Activated CD4-positive, CD25-positive, alpha-beta regulatory T cell (primary cell): ENCODE measurements at regions not wholly inside any gene's neighbourhood (a gene's known extent, or its start where the extent isn't known, plus 50 kb on each side); places are given as distances from the start of the nearest gene placed in this dataset.

Source experiments
- DNase-seq, 4 experiments: peaks; one replicate each; lab custom pipeline; 2025; lab: John Stamatoyannopoulos, UW

GRCh38 chr14:96980835-96981234 is 183.7 kb downstream of the VRK1 start:
- no peak for DNase-seq

DNA sequence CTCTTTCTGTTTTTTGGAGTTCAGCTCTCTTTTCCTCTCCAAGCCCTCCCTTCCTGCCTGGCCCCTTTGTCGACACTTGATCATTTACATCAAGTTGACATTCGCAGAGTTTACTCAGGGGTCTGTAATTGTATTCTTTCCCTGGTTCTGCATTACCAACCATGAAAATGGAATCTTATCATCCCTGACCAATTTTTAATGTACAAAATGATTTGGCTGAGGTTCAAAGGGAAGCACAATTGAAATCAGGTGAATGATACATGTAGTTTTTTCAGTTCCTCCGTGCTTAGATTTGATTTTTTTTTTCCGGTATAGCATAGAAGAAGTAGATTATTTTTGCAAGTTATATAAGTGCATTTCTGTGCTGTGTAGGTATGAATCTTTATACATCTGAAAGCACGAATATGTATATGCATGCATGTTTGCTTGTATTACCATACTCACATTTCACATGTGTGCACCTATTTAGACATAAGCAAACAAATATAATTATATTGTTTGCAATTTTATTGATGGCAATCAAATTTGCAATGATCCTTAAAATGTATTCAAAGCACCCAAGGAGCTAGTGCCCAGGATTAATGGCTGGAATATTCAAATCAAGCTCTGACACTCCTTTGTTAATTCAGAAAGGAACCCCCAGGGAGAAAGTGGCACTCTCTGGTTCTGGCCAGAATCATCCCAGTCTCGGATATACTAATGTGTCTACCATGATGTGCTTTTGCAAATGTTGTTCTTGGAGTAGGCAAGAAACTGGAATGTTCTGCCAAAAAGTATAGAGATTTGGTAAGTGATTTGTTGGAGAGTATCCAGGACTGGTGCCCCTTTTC is 189.3 kb downstream of the VRK1 start:
- no peak for DNase-seq

DNA sequence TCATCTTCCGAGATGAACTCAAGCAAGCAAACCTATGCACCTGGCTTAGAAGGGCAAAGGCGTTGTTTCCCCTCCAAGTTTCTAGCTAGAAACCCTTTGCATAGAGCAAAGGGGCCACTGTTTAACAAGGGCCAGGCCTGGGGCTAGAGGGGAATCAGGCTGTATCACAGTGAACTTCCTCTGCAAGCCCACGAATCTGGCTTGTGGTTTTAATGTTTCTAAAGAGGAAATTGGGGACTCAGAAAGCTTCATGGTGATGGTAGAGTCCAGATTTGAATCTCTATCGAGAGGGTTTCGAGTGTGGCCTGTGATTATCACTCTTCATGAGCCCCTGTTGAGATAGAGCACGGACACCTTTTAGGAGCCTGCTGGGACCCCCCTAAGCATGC is 189.9 kb downstream of the VRK1 start:
- no peak for DNase-seq

- no peak for DNase-seq
These were observed 190.6 kb downstream of the VRK1 start for GRCh38 chr14:96987771-96988170.

DNA sequence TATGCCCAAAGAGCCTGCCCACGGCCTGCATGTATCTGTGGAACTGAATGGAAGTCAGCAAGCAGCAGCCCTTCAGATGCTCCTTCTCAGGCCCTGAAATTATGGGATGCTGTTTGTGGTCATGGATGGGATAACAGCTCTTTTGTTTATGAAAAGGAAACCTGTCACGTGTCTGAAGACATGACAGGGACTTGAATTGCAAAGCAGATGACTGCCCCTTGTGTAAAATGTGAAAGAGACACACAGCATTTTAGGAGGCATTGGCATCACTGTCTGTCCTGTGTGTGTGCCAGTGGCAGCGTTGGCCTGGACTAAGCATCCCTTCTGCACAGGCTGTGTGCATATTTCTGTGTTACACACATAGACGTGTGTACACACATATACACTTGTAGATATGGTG is 192.1 kb downstream of the VRK1 start:
- DNase-seq = no peak

DNA sequence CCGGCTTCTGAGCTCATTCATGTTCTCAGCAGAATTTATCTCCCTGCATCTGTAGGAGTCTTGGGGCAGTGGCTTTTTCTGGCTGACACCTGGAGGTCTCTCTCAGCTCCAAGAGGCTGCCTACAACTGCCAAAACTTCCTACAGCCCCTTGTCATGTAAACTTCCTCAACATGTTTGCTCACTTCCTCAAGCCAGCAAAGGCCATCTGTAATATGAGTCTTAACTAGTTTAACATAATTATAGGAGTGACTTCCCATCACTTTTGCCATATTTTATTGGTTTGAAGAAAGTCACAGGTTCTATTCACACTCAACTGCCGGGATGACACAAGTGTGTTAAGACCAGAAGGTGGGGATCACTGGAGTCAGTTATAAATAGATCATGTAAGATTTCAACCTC is 194.0 kb downstream of the VRK1 start:
- DNase-seq = no peak

- no peak for DNase-seq
These were observed 197.8 kb downstream of the VRK1 start for GRCh38 chr14:96994999-96995398.

DNA sequence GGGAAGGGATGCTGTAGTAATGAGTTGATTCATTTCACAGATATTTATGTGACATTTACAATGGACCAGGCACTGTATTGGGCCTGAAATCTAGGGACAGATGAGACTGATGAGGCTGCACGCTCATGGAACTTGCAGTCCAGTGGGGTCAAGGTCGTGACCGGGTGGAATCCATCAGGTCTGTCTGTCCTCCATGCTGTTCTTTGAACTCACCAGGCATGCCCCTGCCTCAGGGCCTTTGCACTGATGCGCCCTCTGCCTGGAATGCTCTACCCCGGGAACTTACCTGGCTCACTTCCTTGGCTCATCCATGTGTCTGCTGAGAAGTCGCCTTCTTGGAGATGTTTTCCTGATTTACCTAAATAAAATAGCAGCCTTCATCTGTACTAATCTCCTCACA is 200.1 kb downstream of the VRK1 start:
- no peak for DNase-seq

DNA sequence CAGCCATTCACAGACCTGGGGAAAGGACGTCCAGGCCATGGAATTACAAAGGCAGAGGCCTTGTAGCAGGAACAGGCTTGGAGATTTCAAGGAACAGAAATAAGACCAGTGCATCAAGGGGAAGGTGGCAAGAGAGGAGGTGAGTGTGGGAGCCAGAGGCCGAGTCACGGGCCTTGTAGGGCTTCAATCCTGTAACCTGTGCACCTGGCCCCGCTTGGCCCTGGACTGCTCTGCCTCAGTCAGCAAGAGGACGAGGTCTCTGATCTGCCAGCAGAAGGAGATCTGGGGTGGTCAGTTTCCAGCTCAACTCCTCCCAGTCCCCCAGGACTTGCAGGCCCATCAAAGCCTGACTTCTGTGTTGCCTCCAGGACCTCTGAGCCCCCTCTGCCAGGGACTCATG is 200.8 kb downstream of the VRK1 start:
- DNase-seq = no peak

- DNase-seq = no peak
These were observed 202.5 kb downstream of the VRK1 start for GRCh38 chr14:96999654-97000155.

GRCh38 chr14:97002454-97002853 is 205.3 kb downstream of the VRK1 start:
- no peak for DNase-seq

GRCh38 chr14:97005934-97006333 is 208.8 kb downstream of the VRK1 start:
- no peak for DNase-seq

DNA sequence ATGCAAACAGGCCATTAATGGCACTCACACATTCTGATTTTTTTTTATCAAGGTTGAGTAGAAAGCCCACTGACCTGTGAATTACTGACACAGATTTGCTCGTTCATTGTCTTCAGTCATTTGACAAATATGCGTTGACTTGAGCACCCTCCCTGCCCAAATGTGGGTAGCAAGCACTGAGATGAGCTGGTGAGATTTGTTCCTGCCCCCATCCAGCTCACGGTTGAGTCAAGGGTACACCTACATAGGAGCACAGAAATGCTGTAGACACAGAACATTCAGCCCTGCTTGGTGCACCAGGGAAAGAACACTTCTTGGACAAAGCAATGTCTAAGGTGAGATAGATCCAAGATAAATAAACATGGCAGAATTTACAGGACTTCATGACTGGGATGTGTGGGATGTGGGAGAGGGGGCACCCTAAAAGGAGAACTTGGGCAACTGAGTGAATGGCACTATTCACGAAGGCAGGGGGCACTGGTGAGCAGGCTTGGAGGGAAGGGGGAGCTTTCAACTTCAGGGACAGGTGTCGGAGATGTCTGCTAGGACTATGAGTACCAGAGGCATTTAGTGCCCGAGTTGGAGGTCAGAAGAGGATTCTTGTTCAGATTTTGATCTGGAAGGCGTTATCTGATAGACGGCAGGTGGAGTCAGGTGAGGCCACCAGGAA is 213.4 kb downstream of the VRK1 start:
- DNase-seq = no peak

DNA sequence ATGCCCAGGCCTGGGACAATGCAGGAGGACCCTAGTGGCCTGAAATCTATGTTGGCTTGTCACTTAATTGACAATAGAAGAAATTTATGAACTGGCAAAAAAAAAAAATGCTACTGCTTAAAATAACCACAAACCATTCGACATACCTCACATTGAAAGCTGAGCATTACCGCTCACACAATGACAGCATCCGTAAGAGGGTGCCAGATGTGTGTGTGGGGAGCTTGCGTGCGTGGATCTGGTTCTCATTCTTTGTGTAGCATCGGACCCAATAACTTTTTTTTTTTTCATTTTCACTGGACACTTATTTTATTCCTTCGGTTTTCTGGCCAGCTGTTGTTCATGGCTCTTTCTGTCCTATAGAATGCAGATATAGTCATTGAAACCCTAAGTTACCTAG is 216.7 kb downstream of the VRK1 start:
- no peak for DNase-seq

GRCh38 chr14:97021001-97021400 is 223.8 kb downstream of the VRK1 start:
- DNase-seq = no peak

DNA sequence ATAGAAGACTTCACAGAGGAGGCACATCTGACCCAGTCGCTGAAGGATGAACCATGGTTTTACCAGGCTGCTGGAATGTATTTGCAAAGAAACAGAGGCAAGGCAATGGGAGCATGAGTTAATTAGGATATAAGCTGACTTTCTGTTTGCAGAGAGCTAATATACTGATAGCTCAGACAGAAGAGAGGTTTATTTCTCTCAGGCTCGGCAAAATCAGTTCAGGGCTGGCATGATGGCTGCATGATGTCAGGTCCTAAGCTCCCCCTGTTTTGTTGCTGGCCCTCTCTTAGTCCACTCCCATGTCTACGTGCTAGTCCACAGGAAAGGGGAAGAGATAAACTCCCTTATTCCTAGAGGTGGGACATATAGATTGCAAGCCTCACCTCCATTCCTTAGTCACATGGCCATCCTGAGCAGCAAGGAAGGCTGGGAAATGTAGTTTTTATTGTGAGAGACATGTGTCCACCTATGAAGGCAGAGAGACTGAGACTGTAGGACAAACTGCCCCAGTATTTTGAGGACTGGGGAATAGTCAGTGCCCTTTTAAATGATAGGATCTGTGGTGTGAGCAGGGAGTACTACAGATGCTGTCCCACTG is 224.5 kb downstream of the VRK1 start:
- DNase-seq = no peak

DNA sequence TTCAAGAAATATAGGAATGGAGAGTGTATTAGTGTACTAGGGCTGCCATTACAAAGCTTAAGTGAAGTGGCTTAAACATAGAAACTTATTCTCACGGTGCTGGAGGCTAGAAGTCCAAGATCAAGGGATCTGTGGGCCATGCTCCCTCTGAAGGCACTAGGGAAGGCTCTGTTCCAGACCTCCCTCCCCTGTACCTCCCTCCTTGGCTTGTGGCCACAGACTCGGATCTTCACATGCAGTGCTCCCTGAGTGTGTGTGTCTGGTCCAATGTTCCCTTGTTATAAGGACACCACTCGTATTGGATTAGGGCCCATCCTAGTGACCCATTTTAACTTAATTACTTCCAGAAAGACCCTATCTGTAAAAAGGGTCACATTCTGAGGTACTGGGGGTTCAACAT is 225.6 kb downstream of the VRK1 start:
- no peak for DNase-seq

DNA sequence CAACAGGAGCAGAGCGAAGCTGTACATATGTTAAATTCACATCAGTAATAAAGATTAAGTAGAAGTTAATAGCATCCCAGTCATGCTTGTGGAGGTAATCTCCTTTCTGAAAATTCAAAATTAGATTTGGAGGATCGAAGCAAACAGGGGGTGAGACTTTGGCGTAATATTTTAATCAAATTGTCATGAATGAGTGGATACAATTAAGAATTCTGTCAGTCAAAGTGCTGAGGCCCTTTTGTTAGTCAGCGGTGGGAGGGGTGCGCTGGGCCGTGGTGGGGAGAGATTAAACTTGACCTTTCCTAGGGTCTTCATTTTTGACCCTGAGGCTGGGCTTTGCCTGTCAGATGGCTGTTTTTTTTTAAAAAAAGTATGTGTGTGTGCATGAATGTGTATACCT is 226.7 kb downstream of the VRK1 start:
- no peak for DNase-seq

- DNase-seq = no peak
These were observed 227.1 kb downstream of the VRK1 start for GRCh38 chr14:97024300-97024699.

- DNase-seq = no peak
These were observed 228.5 kb downstream of the VRK1 start for GRCh38 chr14:97025722-97026121.

- DNase-seq = no peak
These were observed 230.2 kb downstream of the VRK1 start for GRCh38 chr14:97027256-97027999.

DNA sequence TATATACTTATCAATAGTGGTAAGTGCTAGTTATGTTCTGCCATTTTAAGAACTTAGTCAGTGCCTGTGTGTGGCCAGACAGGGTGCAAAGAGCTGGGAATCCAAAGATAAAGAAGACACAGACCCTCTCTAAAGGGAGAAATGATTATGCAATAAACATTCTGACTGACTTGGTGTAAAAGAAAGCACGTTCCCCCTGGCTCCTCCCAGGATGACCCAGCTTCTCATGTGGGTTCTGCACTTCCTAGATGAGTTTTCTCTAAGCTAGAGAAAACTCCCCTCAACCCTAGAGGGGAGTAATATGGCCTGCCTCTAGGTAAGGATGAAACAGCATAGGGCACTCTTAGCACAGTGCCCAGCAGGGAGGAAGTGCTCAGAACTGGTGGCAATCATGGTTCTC is 231.2 kb downstream of the VRK1 start:
- DNase-seq = no peak
